Fibroblast of peridontal ligament (primary cell): ENCODE measurements at regions not wholly inside any gene's neighbourhood (a gene's known extent, or its start where the extent isn't known, plus 50 kb on each side); places are given as distances from the start of the nearest gene placed in this dataset.

Experiments
- DNase-seq: peaks from one replicate; pipeline ENCODE4 v3.0.0-alpha.2; 2010; ENCODE audit errors: extremely low read depth

DNA sequence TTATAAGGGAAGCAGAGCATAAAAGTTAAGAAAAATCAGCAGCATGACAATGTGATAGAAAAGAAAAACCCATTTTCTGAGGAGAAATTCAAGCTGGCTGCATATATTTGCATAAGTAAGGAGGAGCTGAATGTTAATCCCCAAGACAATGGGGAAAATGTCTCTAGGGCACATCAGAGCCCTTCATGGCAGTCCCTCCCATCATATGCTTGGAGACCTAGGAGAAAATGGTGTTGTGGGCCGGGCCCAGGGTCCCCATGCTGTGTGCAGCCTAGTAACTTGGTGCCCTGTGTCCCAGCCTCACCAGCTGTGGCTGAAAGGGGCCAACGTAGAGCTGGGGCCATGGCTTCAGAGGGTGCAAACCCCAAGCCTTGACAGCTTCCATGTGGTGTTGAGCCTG, 100.6 kb upstream of the PLPPR4 start:
- DNase-seq = no peak

DNA sequence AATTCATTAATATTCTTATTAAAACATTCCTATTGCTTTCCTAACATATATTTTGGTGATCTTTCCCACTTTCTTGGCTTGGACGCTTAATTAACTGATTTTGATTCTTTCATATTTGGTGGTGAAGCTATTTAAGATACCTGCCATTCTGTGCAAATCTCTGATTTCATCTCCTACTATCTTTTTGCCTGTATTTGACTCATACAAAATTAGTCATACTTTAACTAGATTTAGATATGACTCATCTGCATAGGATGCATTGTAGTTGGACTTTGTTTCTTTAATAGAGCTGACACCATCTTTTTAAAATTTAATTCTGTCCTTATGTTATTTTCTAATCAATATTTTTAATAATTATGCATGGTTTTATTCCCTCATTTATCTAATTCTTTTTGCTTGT, 93.8 kb upstream of the PLPPR4 start:
- peak; percentile 34 for DNase-seq

DNA sequence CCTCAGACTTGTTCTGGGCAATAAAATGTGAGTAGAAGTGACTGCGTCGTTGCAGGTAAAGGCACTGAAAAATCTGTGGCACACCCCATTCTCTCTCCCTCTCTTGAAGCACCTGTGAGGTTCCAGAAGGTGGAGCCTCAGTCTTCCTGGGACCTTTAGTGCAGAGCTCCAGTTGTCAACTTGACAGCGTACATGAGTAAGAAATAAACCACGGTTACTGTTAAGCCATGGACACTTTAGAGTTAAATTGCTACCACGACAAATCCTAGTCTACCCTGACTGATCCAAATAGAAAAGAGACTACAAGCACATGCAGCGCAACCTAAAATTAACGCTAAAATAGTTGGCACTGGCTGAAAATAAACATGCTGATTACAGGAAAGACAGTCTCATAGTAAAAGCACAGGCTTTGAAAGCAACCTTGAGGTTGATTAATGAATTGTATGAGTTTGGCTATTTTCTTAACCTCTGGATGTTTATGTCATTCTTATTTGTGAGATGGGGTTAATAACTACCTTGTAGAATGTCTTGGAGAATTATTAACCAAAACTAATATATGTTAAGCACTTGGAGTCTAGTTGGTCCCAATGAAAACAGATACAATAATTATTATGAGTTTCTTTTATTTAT, 93.0 kb upstream of the PLPPR4 start:
- DNase-seq = no peak

DNA sequence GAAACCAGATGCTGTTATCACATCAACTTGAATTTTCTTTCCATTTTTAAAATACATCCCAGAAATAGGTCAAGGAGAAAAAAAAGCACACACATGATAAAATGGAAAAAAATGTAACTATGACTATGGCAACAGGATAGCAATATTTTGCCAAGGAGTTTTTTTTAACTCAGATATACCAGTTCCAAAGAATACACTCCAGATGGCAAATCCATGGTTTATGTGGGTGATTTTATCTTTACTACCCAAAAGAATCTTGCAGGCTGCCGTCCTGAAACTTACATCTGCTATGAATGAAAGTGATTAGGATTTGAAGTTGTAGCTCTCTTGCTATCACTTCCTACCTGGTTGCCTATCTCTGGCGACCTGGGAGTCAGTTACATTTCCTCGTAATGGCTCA, 91.0 kb upstream of the PLPPR4 start:
- DNase-seq = peak; percentile 36

DNA sequence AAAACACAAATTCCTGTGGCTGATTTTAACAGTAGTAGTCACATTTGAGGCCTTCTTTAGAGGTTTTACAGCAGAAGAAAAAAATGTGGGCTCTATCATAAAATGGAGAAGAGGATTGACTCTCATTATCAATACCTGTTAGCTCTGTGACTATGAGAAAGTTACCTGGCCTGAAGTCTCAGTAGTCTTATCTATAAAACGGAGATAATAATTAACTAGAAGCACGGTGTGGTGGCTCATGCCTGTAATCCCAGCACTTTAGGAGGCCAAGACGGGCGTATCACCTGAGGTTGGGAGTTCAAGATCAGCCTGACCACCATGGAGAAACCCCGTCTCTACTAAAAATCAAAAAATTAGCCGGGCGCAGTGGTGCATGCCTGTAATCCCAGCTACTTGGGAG, 90.4 kb upstream of the PLPPR4 start:
- DNase-seq = no peak

DNA sequence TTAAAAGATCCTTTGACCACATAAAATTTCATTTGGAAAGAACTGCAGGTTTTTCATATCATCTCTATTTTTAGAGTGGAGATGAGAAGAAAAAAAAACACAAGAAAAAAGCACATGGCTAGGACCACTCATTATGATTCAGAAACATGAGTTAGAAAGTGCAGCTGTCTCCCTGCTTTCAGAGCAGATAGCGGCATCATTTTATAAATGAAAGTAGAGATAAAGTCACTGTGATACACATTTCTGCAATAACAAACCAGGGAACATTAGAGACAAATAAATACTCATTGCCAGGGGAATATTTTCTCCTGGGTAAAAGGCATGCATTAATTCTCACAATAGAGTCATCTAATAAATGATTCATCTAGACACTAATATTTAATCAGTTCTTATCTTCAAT, 87.5 kb upstream of the PLPPR4 start:
- DNase-seq = no peak

DNA sequence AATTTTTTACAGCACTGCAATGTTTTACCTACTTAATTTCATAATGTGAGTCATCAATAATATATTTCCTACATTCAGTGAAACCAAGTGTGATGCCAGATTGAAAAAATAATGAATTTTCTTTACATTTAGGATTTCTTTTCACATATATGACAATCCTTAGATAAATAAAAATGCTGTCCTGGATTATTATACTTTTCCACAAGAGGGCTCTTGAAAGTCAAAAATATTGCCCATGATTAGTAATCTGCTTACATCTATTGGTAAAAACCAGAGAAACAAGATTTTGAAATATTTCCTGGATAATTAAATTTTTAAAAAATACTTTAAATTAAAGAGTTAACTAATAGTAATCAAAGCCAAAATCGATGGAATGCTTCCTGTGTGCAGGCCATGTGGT, 86.8 kb upstream of the PLPPR4 start:
- peak; percentile 28 for DNase-seq

DNA sequence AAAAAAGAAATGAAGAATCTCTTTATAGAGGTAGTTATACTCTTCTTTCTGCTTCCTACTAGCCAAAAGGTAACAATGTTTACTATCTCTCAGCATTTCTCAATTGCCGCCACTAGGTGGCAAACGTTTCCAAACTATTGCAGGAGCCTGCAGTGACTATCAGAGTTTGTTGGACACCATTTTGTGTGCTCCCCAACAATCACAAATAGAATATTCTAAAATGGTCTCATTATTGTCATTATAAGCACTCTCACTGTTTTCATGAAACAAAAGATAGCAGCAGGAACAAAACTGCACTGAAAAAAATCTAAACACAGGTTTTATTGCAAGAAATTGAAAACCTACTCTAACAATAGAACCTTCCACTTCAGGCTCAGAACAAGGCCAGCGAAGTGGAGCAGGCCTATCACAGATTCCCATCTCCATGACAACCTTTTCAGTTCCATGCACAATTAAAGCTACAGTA, 83.9 kb upstream of the PLPPR4 start:
- peak; percentile 85 for DNase-seq

DNA sequence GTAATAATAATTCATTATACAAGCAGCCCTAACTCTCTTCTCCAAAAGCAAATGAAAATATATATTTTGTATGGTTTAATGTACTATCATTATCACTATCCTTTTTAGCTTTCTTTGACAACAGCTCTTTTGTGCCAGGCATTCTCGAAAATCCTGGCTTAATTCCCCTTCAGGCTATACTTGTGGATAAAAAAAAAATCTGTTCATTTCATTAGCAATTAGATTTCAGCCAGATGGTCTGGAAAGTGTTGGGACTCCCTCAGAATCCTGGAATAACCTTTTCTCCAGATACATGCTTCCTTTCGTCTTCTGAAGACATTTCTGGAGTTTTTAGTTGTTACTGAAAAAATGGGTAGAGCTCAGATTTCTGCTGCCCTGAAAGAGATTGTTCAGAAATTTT, 83.4 kb upstream of the PLPPR4 start:
- DNase-seq = no peak

DNA sequence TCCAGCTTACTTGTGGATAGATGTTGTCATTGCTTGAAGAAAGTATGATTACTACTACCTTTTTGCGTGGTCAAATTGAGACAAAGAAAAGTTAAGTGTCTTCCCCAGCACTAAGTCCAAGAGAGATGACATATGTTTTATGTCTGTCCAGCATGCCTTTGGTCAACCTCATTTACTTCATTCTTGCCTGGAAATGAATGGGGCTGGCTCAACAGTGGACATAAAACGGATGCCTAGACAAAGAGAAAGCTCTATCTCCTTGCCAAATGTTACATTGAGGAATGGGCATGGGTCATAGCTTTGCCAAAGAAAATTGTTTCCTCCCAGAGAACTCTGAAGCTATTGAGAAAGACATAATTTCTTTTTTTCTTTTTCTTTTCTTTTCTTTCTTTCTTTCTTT, 82.4 kb upstream of the PLPPR4 start:
- no peak for DNase-seq

DNA sequence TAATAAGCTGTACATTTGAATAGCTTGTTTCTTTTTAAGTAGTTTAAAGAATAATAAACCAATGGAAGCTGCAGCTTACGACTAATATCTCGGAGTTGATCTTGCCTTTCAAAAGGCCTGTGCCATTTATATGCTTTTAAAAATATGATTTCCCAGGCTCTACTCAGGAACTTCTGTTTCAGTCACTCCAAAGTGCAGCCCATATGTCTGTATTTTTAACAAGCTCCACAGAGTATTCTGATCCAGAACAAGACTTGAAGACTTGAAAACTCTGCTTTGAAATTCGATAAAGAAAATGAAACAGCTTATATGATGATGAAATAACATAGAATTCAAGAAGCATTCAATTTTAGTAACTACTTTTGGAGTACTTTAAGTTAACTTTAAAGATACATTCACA, 79.1 kb upstream of the PLPPR4 start:
- no peak for DNase-seq

DNA sequence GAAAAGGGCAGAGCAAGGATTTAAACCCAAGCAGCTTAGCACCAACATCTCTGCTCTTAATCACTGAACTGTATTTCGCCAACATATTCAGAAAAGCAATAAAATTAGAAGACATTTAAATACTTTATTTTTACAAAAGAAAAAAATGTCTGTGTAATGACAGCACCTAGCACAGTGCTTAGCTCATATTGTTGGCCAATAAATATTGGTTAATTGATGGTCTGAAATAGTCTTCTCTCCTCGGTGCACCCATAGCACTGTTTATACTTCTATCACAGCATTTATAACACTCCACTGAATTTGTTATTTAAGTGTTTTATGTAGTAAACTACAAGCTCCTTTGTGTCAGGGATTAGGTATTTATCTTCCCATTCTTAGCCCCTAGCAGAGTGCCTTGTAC, 70.9 kb upstream of the PLPPR4 start:
- no peak for DNase-seq

DNA sequence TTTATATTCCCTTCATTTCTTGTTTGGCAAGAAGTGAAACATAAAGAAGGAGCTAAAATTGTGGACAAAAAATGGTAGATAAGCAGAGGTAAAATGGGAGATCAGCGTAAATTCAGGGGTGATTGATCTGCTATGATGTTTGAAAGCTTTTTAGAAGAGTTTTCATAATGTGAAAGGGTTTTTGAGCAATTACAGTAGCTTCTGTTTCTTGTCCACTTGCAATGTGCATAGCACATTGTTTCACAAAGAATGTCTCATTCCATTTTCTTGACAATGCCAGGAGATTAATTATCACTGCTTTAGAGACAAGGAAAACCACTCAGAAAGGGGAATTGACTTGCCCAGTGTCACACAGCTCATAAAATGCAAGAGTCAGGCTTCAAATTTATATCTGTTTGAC, 65.9 kb upstream of the PLPPR4 start:
- DNase-seq = no peak

DNA sequence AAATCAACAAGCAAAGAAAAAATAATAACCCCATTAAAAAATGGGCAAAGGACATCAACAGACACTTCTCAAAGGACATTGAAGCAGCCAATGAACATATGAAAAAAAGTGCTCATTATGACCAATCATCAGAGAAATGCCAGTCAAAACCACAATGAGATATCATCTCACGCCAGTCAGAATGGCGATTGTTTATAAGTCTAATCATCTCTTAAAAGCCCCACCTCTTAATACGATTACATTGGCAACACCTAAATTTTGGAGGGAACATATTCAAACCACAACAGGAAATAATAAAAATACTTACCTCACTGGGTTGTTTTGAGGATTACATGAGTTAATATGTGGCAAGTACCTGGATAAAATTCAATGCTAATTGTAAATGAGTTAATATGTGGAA, 57.1 kb upstream of the PLPPR4 start:
- no peak for DNase-seq
